IMR-90 (cell line): ENCODE measurements at regions not wholly inside any gene's neighbourhood (a gene's known extent, or its start where the extent isn't known, plus 50 kb on each side); places are given as distances from the start of the nearest gene placed in this dataset.

Experiments used
- ATAC-seq: fragments of 200-7000 bp; cut with Tn5 transposase; 2 replicates; pipeline ENCODE4 v1.9.1; 2020; ENCODE audit warnings: low read depth, mild to moderate bottlenecking, moderate library complexity
- BruUV-seq: library from RNA; stranded (reverse); fragments of 400-500 nt; replicated peaks from 2 replicates; lab custom pipeline; 2021; lab: Mats Ljungman, UMichigan
- CTCF ChIA-PET: fragments of 300-600 bp; formaldehyde crosslinking; extraction: SDS; loops from one replicate; lab custom pipeline; 2021; ENCODE audit warnings: antibody characterized with exemption; lab: Yijun Ruan, JAX
- POLR2A ChIA-PET: fragments of 300-600 bp; sonication (Branson Sonifier 250); formaldehyde crosslinking; loops from one replicate; lab custom pipeline; 2022; ENCODE audit warnings: antibody characterized with exemption; ENCODE audit not compliant: unreplicated experiment; lab: Charles Lee
- DNase-seq: peaks from one replicate; pipeline ENCODE4 v3.0.0; 2013
- H2AFZ ChIP-seq: replicated peaks from 2 replicates; pipeline ENCODE3; 2013; ENCODE audit warnings: low read length, mild to moderate bottlenecking; ENCODE audit not compliant: poor library complexity
- H2AK5ac ChIP-seq: 2 replicates; pipeline ENCODE4 v1.6.1; 2013; ENCODE audit warnings: low read depth, low read length, inconsistent platforms
- H2AK9ac ChIP-seq: replicated peaks from 2 replicates; pipeline ENCODE3; 2013; ENCODE audit warnings: mild to moderate bottlenecking, low read depth, low read length, moderate library complexity; ENCODE audit not compliant: poor library complexity
- H2BK120ac ChIP-seq: 2 replicates; pipeline ENCODE4 v1.6.1; 2013; ENCODE audit warnings: low read depth, low read length, inconsistent platforms
- H2BK15ac ChIP-seq: 3 replicates; pipeline ENCODE4 v1.6.1; 2013; ENCODE audit warnings: low read depth, low read length, inconsistent platforms
- H2BK20ac ChIP-seq: 2 replicates; pipeline ENCODE4 v1.6.1; 2013; ENCODE audit warnings: low read depth, mild to moderate bottlenecking, inconsistent platforms, low read length, moderate library complexity
- H2BK5ac ChIP-seq: 2 replicates; pipeline ENCODE4 v1.6.1; 2013; ENCODE audit warnings: mild to moderate bottlenecking, low read depth, low read length, inconsistent platforms; ENCODE audit not compliant: poor library complexity, severe bottlenecking
- H3K14ac ChIP-seq: replicated peaks from 2 replicates; pipeline ENCODE4 v1.6.1; 2013; ENCODE audit warnings: low read depth, low read length, inconsistent platforms
- H3K18ac ChIP-seq: 2 replicates; pipeline ENCODE4 v1.6.1; 2013; ENCODE audit warnings: low read depth, low read length, control low read depth
- H3K23ac ChIP-seq: 2 replicates; pipeline ENCODE4 v1.6.1; 2013; ENCODE audit warnings: low read depth, low read length, inconsistent platforms
- H3K27ac ChIP-seq: 2 replicates; pipeline ENCODE4 v1.5.1; 2013; ENCODE audit warnings: mild to moderate bottlenecking, control low read depth, low read length; ENCODE audit not compliant: insufficient read depth
- H3K27me3 ChIP-seq: 2 replicates; pipeline ENCODE4 v1.6.1; 2013; ENCODE audit warnings: low read length; ENCODE audit not compliant: control insufficient read depth, insufficient read depth
- H3K36me3 ChIP-seq: 2 replicates; pipeline ENCODE4 v1.6.1; 2013; ENCODE audit warnings: low read length, mixed read lengths; ENCODE audit not compliant: control insufficient read depth, insufficient read depth
- H3K4ac ChIP-seq: 2 replicates; pipeline ENCODE4 v1.6.1; 2013; ENCODE audit warnings: low read depth, low read length, inconsistent platforms
- H3K4me1 ChIP-seq: 2 replicates; pipeline ENCODE4 v1.6.1; 2013; ENCODE audit warnings: low read length, mixed read lengths; ENCODE audit not compliant: control insufficient read depth, insufficient read depth
- H3K4me2 ChIP-seq: 2 replicates; pipeline ENCODE4 v1.6.1; 2013; ENCODE audit warnings: low read depth, mild to moderate bottlenecking, control low read depth, low read length, moderate library complexity
- H3K4me3 ChIP-seq: 2 replicates; pipeline ENCODE4 v1.5.1; 2013; ENCODE audit warnings: low read depth, mild to moderate bottlenecking, control low read depth, low read length, moderate library complexity; ENCODE audit not compliant: insufficient read depth
- H3K56ac ChIP-seq: 2 replicates; pipeline ENCODE4 v1.6.1; 2013; ENCODE audit warnings: low read length, inconsistent platforms; ENCODE audit not compliant: insufficient read depth; ENCODE audit errors: extremely low read depth
- H3K79me1 ChIP-seq, 2 experiments: 2 replicates each; pipeline ENCODE4 v1.6.1; 2013; ENCODE audit warnings: low read length in 2 of 2, inconsistent platforms in 1 of 2, low read depth in 1 of 2
- H3K9ac ChIP-seq: 2 replicates; pipeline ENCODE4 v1.6.1; 2013; ENCODE audit warnings: low read depth, low read length, control low read depth
- H3K9me1 ChIP-seq: 2 replicates; pipeline ENCODE4 v1.6.1; 2013; ENCODE audit warnings: low read length, inconsistent platforms; ENCODE audit not compliant: insufficient read depth
- H3K9me3 ChIP-seq: 2 replicates; pipeline ENCODE4 v1.6.1; 2013; ENCODE audit warnings: low read length; ENCODE audit not compliant: control insufficient read depth, insufficient read depth
- H4K20me1 ChIP-seq: 2 replicates; pipeline ENCODE4 v1.6.1; 2013; ENCODE audit warnings: low read length, inconsistent platforms; ENCODE audit not compliant: insufficient read depth
- H4K5ac ChIP-seq: 2 replicates; pipeline ENCODE4 v1.6.1; 2013; ENCODE audit warnings: mild to moderate bottlenecking, low read depth, low read length, control low read depth
- H4K8ac ChIP-seq, 2 experiments: 2 replicates each; pipeline ENCODE4 v1.6.1; 2013; ENCODE audit warnings: low read depth in 2 of 2, low read length in 2 of 2, control low read depth in 1 of 2, inconsistent platforms in 1 of 2
- H4K91ac ChIP-seq: 2 replicates; pipeline ENCODE4 v1.6.1; 2013; ENCODE audit warnings: low read depth, low read length, inconsistent platforms; ENCODE audit not compliant: insufficient read depth
- BHLHE40 ChIP-seq: fragments of 150-350 bp; IDR thresholded peaks from 2 replicates; pipeline ENCODE4 v1.6.1; 2016; ENCODE audit warnings: mild to moderate bottlenecking, low read depth, low read length
- CEBPB ChIP-seq: IDR thresholded peaks from 2 replicates; pipeline ENCODE4 v1.6.1; 2012; ENCODE audit warnings: low read depth, low read length, improper control_type of control experiment
- CHD1 ChIP-seq: IDR thresholded peaks from 2 replicates; pipeline ENCODE4 v1.6.1; 2012; ENCODE audit warnings: low read depth, low read length, improper control_type of control experiment
- CTCF ChIP-seq: conservative IDR thresholded peaks from 2 replicates; pipeline ENCODE4 v1.5.1; 2012; ENCODE audit warnings: mild to moderate bottlenecking, low read depth, low read length, improper control_type of control experiment
- ELK1 ChIP-seq: fragments of 150-350 bp; IDR thresholded peaks from 2 replicates; pipeline ENCODE4 v1.6.1; 2016; ENCODE audit warnings: low read depth, mild to moderate bottlenecking, low read length, moderate library complexity, borderline replicate concordance
- FOS ChIP-seq: fragments of 150-350 bp; IDR thresholded peaks from 2 replicates; pipeline ENCODE4 v1.6.1; 2016; ENCODE audit warnings: low read depth, low read length
- MAFK ChIP-seq: IDR thresholded peaks from 2 replicates; pipeline ENCODE4 v1.6.1; 2012; ENCODE audit warnings: low read depth, low read length, improper control_type of control experiment
- MAZ ChIP-seq: IDR thresholded peaks from 2 replicates; pipeline ENCODE4 v1.6.1; 2012; ENCODE audit warnings: low read depth, mild to moderate bottlenecking, low read length, improper control_type of control experiment, moderate library complexity, borderline replicate concordance
- MXI1 ChIP-seq: IDR thresholded peaks from 2 replicates; pipeline ENCODE4 v1.6.1; 2012; ENCODE audit warnings: low read depth, mild to moderate bottlenecking, low read length, moderate library complexity, borderline replicate concordance
- NFE2L2 ChIP-seq: fragments of 150-350 bp; IDR thresholded peaks from 2 replicates; pipeline ENCODE4 v1.6.1; 2016; ENCODE audit warnings: low read depth, mild to moderate bottlenecking, low read length
- RAD21 ChIP-seq: IDR thresholded peaks from 2 replicates; pipeline ENCODE4 v1.6.1; 2012; ENCODE audit warnings: low read length, improper control_type of control experiment
- RCOR1 ChIP-seq: IDR thresholded peaks from 2 replicates; pipeline ENCODE4 v1.6.1; 2012; ENCODE audit warnings: mild to moderate bottlenecking, low read length, improper control_type of control experiment; ENCODE audit not compliant: insufficient replicate concordance
- RFX5 ChIP-seq: IDR thresholded peaks from 2 replicates; pipeline ENCODE4 v1.8.0; 2012; ENCODE audit warnings: low read depth, mild to moderate bottlenecking, low read length, moderate library complexity
- SMC3 ChIP-seq: fragments of 150-350 bp; IDR thresholded peaks from 2 replicates; pipeline ENCODE4 v1.6.1; 2016; ENCODE audit warnings: low read depth, mild to moderate bottlenecking, antibody characterized with exemption, low read length, moderate library complexity
- WGBS, 2 experiments: methylation state at CpG; one replicate each; pipeline versions ENCODE4 v1.1.5 to v1.1.7; 2013; ENCODE audit warnings: missing lambda C conversion rate in 2 of 2; ENCODE audit not compliant: insufficient read length in 1 of 2; ENCODE audit errors: extremely low coverage in 2 of 2; 5-methylcytosine and 5-hydroxymethylcytosine counted together
- dilution Hi-C: fragments of 300-500 bp; cut with HindIII; formaldehyde crosslinking; loops from one replicate; pipeline ENCODE4 v1.14.3; 2018; ENCODE audit warnings: low sequenced_read_pairs; ENCODE audit not compliant: unreplicated experiment
- in situ Hi-C: fragments of 300-500 bp; cut with MboI; formaldehyde crosslinking; loops from 3 replicates; pipeline ENCODE4 v1.14.3; 2019; ENCODE audit warnings: low sequenced_read_pairs, inconsistent platforms, mixed read lengths
- intact Hi-C: fragments of 100-400 bp; cut with micrococcal nuclease; formaldehyde crosslinking; loops from 2 replicates; pipeline ENCODE4 v1.10.0; 2022
- TF ChIP-seq, protein P1 (sequence below): fragments of 150-350 bp; IDR thresholded peaks from 2 replicates; pipeline ENCODE4 v1.6.1; 2017; ENCODE audit warnings: mild to moderate bottlenecking, antibody characterized with exemption, low read length, low read depth

DNA sequence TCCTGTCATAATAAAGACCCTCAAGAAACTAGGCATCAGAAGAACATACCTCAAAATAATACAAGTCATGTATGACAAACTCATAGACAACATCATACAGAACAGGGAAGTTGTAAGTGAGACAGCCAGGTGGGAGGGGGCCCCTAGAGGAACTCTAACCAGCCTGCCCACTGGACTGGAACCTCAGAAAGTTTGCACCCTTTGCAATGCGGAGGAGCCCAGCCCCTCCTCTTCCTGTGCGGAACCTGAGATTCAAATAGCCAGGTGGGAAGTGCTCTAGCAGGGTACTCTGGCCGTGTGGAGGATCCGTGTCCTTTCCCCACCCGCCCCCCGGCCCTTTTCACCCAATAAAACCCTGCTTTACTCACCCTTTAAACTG lies 387.0 kb upstream of the CBLB start:
- Histone ChIP-seq H2BK120ac (no peak overlapping the region), H3K56ac (no peak overlapping the region), H3K27me3 (no peaks in the 10 kb centered on the region), H3K23ac (no peak overlapping the region), H4K20me1 (no peaks in the 10 kb centered on the region), H3K27ac (no peak overlapping the region), H3K4ac (no peak overlapping the region), H2BK5ac (no peak overlapping the region), H3K14ac (no peak overlapping the region), H4K8ac (no peak overlapping the region), H3K4me3 (no peak overlapping the region), H4K91ac (no peak overlapping the region), H3K4me1 (no peaks in the 10 kb centered on the region), H4K5ac (no peak overlapping the region), H3K79me1 (no peaks in the 10 kb centered on the region), H3K9me1 (no peaks in the 10 kb centered on the region), H3K9me3 (peaks cover 9% of the 10 kb centered on the region), H2AFZ (no peak overlapping the region), H2BK15ac (no peak overlapping the region), H3K36me3 (no peaks in the 10 kb centered on the region), H2AK5ac (no peak overlapping the region), H3K9ac (no peak overlapping the region), H3K18ac (no peak overlapping the region), H2BK20ac (no peak overlapping the region), H3K4me2 (no peak overlapping the region), H2AK9ac (no peak overlapping the region)
- dilution Hi-C loops: no loop called here
- no CpG with 5 or more reads among the region's 6 CpGs for WGBS, 2 experiments
- BruUV-seq: no TSS peak
- ATAC-seq: no peak
- in situ Hi-C loops: no loop called here
- ChIA-PET POLR2A (no interaction called here), CTCF (no interaction called here)
- intact Hi-C loops: no loop called here
- no peak for DNase-seq
- TF ChIP-seq CHD1 (no peak), CEBPB (no peak), SMC3 (no peak), NFE2L2 (no peak), BHLHE40 (no peak), MAZ (no peak), ELK1 (no peak), MXI1 (no peak), RCOR1 (no peak), FOS (no peak), RFX5 (no peak), MAFK (no peak), CTCF (no peak), RAD21 (no peak)
- TF ChIP-seq, protein P1, sequence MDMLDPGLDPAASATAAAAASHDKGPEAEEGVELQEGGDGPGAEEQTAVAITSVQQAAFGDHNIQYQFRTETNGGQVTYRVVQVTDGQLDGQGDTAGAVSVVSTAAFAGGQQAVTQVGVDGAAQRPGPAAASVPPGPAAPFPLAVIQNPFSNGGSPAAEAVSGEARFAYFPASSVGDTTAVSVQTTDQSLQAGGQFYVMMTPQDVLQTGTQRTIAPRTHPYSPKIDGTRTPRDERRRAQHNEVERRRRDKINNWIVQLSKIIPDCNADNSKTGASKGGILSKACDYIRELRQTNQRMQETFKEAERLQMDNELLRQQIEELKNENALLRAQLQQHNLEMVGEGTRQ: no peak
